Natural killer cell (primary cell): ENCODE measurements at regions not wholly inside any gene's neighbourhood (a gene's known extent, or its start where the extent isn't known, plus 50 kb on each side); places are given as distances from the start of the nearest gene placed in this dataset.

Source experiments
- ATAC-seq, 3 donors: fragments of 150-1000 bp in 2 of 3; fragments of 200-7000 bp in 1 of 3; cut with Tn5 transposase; 1 replicate in 1 of 3; 2 replicates in 2 of 3; pipeline ENCODE4 v1.10.0; 2021; ENCODE audit warnings: mild to moderate bottlenecking in 2 of 3, moderate library complexity in 2 of 3
- DNase-seq, 2 donors: peaks; one replicate each; pipeline versions ENCODE4 v3.0.0 to v3.0.0-alpha.2; 2013 to 2021; ENCODE audit warnings: mixed read lengths in 1 of 2
- H3K27ac ChIP-seq: one replicate; pipeline ENCODE4 v1.5.1; 2013; ENCODE audit warnings: mild to moderate bottlenecking, low read length
- H3K27me3 ChIP-seq: one replicate; pipeline ENCODE4 v1.6.1; 2013; ENCODE audit warnings: low read length; ENCODE audit not compliant: control insufficient read depth, insufficient read depth
- H3K36me3 ChIP-seq: one replicate; pipeline ENCODE4 v1.6.1; 2013; ENCODE audit warnings: low read length; ENCODE audit not compliant: control insufficient read depth, insufficient read depth
- H3K4me1 ChIP-seq: one replicate; pipeline ENCODE4 v1.6.1; 2013; ENCODE audit warnings: low read length; ENCODE audit not compliant: control insufficient read depth, insufficient read depth
- H3K4me3 ChIP-seq: one replicate; pipeline ENCODE4 v1.5.1; 2013; ENCODE audit warnings: low read length
- H3K9me3 ChIP-seq: one replicate; pipeline ENCODE4 v1.6.1; 2013; ENCODE audit warnings: low read length; ENCODE audit not compliant: control insufficient read depth, insufficient read depth
- H3K27ac Mint-ChIP-seq, 2 donors: one replicate each; pipeline ENCODE4 v1.8.0; 2022; ENCODE audit warnings: mild to moderate bottlenecking in 2 of 2, mixed read lengths in 2 of 2, moderate library complexity in 1 of 2
- H3K27me3 Mint-ChIP-seq, 2 donors: one replicate each; pipeline ENCODE4 v1.8.0; 2022; ENCODE audit warnings: low read depth in 2 of 2, mixed read lengths in 2 of 2
- H3K36me3 Mint-ChIP-seq: one replicate; pipeline ENCODE4 v1.8.0; 2022; ENCODE audit warnings: mixed read lengths
- H3K4me1 Mint-ChIP-seq, 2 donors: one replicate each; pipeline ENCODE4 v1.8.0; 2022; ENCODE audit warnings: mixed read lengths in 2 of 2
- H3K4me3 Mint-ChIP-seq: one replicate; pipeline ENCODE4 v1.8.0; 2022; ENCODE audit warnings: mild to moderate bottlenecking, moderate library complexity, mixed read lengths
- H3K9me3 Mint-ChIP-seq, 2 donors: one replicate each; pipeline ENCODE4 v1.8.0; 2022; ENCODE audit warnings: mixed read lengths in 2 of 2
- WGBS: methylation state at CpG from one replicate; pipeline ENCODE4 v1.1.7; 2013; ENCODE audit warnings: missing lambda C conversion rate; ENCODE audit not compliant: insufficient coverage; 5-methylcytosine and 5-hydroxymethylcytosine counted together
- intact Hi-C: fragments of 100-400 bp; cut with micrococcal nuclease; formaldehyde crosslinking; loops from one replicate; pipeline ENCODE4 v1.14.2; 2022
- TF ChIP-seq, protein P1 (sequence below): fragments of 200-600 bp; IDR thresholded peaks from one replicate; pipeline ENCODE4 v1.8.0; 2022; ENCODE audit warnings: antibody characterized with exemption

DNA sequence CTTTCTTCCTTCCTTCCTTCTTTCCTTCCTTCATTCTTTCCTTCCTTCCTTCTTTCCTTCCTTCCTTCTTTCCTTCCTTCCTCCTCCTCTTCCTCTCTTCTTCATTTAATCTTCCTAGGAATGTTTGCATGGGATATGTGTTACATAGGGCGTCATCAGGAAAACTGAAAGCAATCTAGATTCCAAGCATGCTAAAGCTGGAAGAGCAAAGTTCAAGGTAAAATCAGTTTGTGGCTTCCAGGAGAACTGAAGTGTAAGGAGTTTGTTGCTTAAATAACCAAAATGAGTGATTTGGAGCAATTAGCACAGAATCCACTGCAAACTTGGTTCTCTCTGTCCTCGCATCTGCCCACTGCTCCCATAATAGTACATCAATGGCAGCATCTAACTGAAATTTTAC, 716.2 kb downstream of the GBE1 start:
- H3K27ac ChIP-seq: no peak overlapping the region

DNA sequence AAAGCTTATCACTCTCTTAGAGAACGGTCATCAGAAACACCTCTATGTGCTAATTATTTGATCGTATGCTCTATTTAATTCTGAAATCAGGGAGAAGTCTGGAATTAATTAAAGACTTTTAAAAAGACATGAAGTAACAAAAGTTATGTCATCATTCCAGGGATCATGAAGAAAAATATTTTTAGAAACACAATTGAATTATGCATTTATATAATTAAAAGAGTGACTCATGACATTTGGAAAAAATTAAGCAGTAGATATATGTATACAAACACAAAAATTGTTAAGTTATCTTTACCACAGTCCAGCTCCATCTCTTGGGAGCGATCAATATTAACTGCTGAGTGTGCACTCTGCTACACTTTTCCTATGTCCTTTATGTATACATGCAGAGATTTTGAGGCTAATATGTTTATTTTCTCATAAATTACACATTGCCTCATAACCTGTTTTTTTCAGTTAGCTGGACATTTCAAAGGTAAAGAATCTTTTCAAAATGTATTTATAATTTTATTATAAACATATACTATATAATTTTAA, 717.7 kb downstream of the GBE1 start:
- H3K27ac ChIP-seq: no peak overlapping the region
- intact Hi-C loops: no loop called here
- Mint-ChIP-seq H3K27me3 (no peaks in the 10 kb centered on the region), H3K4me1 (no peaks in the 10 kb centered on the region), H3K36me3 (no peaks in the 10 kb centered on the region), H3K9me3 (peaks cover 11 to 19% of the 10 kb centered on the region in 2 donors), H3K27ac (no peak overlapping the region), H3K4me3 (no peak overlapping the region)
- H3K36me3 ChIP-seq: no peaks in the 10 kb centered on the region
- no peaks in the 10 kb centered on the region for H3K27me3 ChIP-seq
- DNase-seq: no peak
- ATAC-seq: no peak
- H3K4me3 ChIP-seq: no peak overlapping the region
- TF ChIP-seq, protein P1, sequence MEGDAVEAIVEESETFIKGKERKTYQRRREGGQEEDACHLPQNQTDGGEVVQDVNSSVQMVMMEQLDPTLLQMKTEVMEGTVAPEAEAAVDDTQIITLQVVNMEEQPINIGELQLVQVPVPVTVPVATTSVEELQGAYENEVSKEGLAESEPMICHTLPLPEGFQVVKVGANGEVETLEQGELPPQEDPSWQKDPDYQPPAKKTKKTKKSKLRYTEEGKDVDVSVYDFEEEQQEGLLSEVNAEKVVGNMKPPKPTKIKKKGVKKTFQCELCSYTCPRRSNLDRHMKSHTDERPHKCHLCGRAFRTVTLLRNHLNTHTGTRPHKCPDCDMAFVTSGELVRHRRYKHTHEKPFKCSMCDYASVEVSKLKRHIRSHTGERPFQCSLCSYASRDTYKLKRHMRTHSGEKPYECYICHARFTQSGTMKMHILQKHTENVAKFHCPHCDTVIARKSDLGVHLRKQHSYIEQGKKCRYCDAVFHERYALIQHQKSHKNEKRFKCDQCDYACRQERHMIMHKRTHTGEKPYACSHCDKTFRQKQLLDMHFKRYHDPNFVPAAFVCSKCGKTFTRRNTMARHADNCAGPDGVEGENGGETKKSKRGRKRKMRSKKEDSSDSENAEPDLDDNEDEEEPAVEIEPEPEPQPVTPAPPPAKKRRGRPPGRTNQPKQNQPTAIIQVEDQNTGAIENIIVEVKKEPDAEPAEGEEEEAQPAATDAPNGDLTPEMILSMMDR: no peak
- peaks cover 3% of the 10 kb centered on the region for H3K9me3 ChIP-seq
- no peaks in the 10 kb centered on the region for H3K4me1 ChIP-seq
- 100% methylated on average over 1 of the region's 3 CpGs for WGBS

More for the DNA sequence above, 716.2 kb downstream of the GBE1 start:
- H3K36me3 ChIP-seq: no peaks in the 10 kb centered on the region
- TF ChIP-seq, protein P1: no peak
- Mint-ChIP-seq H3K4me3 (no peak overlapping the region), H3K4me1 (no peaks in the 10 kb centered on the region), H3K36me3 (no peaks in the 10 kb centered on the region), H3K27ac (no peak overlapping the region), H3K9me3 (peaks cover 8 to 18% of the 10 kb centered on the region in 2 donors), H3K27me3 (no peaks in the 10 kb centered on the region)
- H3K4me1 ChIP-seq: no peaks in the 10 kb centered on the region
- no peak for ATAC-seq
- H3K4me3 ChIP-seq: no peak overlapping the region
- H3K9me3 ChIP-seq: no peaks in the 10 kb centered on the region
- no peaks in the 10 kb centered on the region for H3K27me3 ChIP-seq
- no peak for DNase-seq
- intact Hi-C loops: no loop called here
- WGBS: 81% methylated on average over 2 of the region's 2 CpGs

DNA sequence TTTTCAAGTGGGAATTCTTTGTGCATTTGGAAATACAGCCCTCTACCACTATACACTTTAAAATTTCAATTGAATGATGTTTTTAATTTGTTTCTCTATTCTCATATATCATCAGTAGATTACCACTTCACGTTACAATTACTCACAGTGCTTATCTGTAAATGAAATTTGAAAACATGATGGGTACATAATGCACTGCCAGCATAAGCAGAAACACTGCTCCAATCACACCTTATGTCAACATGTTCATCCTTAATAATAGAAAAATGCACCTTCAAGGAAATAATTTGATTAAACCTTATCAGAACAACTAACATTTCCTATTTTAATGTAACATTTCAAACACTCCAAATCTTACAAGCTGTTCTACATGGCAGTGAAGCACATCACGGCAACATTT, 718.4 kb downstream of the GBE1 start:
- Mint-ChIP-seq H3K4me1 (no peaks in the 10 kb centered on the region), H3K4me3 (no peak overlapping the region), H3K27me3 (no peaks in the 10 kb centered on the region), H3K9me3 (peaks cover 11 to 19% of the 10 kb centered on the region in 2 donors), H3K36me3 (no peaks in the 10 kb centered on the region), H3K27ac (no peak overlapping the region)
- DNase-seq (no peak), ATAC-seq (no peak)
- Histone ChIP-seq H3K4me1 (no peaks in the 10 kb centered on the region), H3K4me3 (no peak overlapping the region), H3K27ac (no peak overlapping the region), H3K36me3 (no peaks in the 10 kb centered on the region), H3K27me3 (no peaks in the 10 kb centered on the region), H3K9me3 (peaks cover 3% of the 10 kb centered on the region)
- WGBS: 100% methylated on average over 1 of the region's 2 CpGs
- intact Hi-C loops: no loop called here
- TF ChIP-seq, protein P1: no peak

DNA sequence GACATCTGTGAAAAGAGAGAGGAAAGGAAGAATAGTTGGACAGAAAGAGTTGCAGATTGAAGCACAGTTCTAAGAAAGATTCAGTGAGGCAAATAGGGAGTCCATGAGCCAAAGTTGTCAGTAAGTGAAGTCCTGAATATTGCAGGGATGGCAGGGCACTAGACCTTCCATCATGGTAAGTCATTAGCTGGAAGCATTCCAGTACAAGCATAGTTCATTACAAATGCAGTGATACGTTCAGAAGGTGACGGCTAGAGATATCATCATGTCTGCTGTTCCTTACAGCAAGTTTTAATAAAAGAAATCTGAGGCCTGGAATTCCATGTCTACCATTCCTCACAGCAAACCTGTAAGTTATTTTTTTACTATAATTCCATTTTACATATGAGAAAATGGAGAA, 720.1 kb downstream of the GBE1 start:
- no peaks in the 10 kb centered on the region for H3K36me3 ChIP-seq
- H3K27ac ChIP-seq: no peak overlapping the region
- Mint-ChIP-seq H3K27ac (no peak overlapping the region), H3K36me3 (no peaks in the 10 kb centered on the region), H3K27me3 (no peaks in the 10 kb centered on the region), H3K9me3 (peaks cover 11 to 27% of the 10 kb centered on the region in 2 donors), H3K4me3 (no peak overlapping the region), H3K4me1 (no peaks in the 10 kb centered on the region)
- H3K4me1 ChIP-seq: no peaks in the 10 kb centered on the region
- no peaks in the 10 kb centered on the region for H3K27me3 ChIP-seq
- no peak for DNase-seq
- TF ChIP-seq, protein P1: no peak
- peaks cover 3% of the 10 kb centered on the region for H3K9me3 ChIP-seq
- 76% methylated on average over 2 of the region's 2 CpGs for WGBS
- H3K4me3 ChIP-seq: no peak overlapping the region
- intact Hi-C loops: no loop called here
- ATAC-seq: no peak
